GM18498 (cell line): ENCODE measurements at regions not wholly inside any gene's neighbourhood (a gene's known extent, or its start where the extent isn't known, plus 50 kb on each side); places are given as distances from the start of the nearest gene placed in this dataset.

Experiments used
- ATAC-seq: cut with Tn5 transposase; IDR thresholded peaks from one replicate; pipeline ENCODE4 v1.9.1; 2021; ENCODE audit warnings: mild to moderate bottlenecking, moderate library complexity; ENCODE audit not compliant: unreplicated experiment

DNA sequence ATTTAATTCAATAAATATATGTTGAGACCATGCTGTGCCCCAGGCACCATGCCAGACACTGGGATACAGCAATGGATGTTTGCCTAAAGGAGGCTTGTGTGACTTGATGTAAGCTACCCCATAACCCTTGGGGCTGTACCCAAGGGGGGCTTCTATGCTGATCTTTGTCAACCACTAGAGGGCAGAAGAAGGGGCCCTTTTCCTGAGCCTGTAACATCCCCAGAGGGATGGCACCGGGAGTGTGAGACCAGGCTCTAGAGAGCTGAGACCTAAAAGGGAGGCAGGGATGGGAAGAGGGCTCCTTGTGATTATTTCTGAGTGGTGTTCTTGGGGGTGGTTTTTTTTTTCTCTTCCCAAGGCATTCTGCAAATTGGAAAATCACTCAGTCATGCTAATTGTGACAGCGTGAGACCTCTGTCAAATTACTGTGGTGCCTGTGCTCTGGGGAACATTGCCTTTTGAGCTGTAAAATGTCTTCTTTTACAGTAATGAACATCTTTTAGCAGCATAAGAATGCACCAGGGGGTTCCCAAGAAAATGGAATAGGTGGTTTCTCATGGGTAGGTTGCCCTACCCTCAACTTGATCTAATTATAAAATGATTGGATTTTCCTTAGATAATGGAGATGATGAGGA lies 138.7 kb upstream of the SLC24A3 start:
- ATAC-seq: no peak

DNA sequence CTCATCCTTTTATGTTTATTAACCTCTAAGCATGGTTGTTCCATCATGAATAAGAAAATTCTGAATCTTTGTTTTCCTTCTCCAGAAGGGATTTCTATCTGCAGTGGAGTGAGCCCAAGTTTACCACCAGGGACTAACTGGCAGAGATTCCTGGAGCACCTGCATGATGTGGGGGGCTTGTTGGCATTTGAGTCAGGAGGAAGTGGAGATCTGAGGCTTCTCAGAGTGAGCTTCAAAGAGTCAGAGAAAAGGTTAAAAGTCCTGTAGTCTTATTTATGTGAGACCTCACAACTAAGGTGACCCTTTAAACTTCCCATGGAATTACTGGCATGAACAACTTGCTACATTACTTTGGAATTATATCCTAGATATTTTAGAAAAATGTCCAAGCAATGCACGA lies 138.1 kb upstream of the SLC24A3 start:
- no peak for ATAC-seq

DNA sequence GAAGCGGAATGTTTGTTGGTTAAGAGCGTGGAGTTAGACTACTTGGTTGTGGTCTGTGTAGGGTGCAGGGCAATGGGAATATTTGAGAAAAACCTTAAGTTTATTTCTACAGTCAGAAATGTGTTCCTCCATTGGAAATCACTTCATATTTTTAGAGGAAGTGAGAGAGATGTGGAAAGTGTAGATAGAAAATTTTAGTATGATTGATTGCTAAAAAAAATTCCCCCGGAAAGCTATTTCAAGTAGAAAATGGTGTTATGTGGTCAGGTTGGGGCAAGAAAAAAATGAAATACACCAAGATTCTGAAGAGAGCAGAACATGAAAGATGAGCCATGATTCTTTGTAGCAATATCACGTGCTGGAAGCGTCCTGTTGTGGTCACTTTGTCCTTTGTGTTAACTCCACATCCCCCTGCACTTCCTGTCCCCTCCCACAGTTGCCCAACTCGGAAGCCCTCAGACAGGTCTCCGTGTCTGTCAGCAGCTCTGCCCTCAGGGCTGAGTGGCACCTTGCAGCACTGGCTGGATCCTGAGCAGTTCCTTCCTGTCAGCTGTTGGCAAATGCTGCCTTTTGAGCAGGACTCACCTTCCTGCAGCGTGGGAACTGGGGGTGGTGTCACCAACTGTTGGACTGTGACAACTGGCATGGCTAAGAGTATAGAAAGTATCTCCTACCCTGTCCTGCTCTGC lies 137.5 kb upstream of the SLC24A3 start:
- peak; percentile 67 for ATAC-seq

DNA sequence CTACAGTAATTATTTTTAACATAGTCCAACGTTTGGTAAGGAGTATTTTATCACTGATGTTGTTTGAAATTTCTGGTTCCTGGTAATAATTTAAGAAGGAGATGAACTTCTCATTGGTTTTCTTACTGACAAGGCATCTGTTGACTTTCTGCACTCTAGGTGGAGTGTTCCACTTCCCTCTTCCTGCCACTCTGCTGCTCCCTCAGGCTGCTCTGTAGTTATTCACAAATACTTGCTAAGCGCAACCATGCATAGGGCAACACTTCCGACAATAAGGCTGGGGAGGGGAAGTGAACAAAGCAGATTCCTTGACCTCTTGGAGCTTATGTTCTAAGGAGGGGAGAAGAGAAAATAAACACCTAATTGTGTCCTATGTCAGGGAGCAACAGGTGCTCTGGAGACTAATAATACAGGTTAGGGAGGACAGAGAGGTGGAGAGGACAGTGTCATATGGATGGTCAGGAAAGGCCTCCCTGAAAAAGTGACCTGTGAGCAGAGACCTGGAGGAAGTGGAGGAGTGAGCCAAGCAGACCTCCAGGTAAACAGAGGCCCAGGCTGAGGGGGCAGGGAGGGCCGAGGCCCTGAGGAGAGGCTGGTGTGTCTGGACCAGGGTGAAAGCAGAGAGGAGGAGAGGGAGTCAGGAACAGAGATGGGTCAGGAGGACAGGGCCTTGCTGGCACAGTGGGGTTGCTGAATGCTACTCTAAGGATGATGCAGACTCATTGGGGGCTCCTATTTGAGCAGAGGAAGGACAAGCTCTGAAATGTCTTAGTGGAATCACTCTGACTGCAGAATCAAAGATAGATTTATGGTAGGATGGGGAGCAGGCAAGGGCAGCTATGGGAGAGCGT lies 134.8 kb upstream of the SLC24A3 start:
- no peak for ATAC-seq

DNA sequence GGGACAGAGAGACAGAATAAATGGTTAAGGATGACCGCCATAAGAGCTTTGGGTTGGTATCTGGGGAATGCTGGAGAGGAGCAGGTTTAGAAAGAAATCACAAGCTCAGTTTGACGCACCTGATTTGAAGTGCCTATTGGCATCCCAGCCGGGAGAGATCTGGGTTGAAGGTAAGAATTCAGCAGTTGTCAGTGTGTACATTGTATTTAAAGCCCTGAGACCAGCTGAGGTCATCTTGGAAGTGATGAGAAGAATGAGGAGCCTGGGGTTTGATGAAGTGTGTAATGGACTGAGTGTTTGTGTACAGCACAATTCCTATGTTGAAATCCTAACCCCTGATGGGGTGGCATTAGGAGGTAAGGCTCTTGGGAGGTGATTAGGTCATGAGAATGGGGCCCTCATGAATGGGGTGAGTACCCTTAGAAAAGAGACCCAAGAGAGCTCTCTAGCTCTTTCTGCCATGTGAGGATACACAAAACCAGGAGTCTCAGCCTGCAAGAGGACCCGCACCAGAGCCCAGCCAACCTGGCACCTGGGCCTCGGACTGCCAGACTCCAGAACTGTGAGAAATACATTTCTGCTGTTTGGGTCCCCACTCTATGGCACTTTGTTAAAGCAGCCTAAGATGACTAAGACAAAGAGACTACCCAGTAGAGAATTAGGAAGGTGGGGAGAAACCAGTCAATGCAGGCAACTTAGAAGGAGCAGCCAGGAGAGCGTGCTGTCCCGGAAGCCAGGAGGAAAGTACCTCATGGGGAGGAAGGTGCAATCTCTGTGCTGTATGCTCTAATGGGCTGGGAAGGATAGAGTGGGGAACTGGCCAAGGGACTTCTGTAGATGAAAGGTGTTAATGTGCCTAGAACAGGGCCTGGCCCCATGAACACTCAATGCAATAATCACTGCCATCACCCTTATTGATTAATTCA lies 133.7 kb upstream of the SLC24A3 start:
- ATAC-seq: no peak

DNA sequence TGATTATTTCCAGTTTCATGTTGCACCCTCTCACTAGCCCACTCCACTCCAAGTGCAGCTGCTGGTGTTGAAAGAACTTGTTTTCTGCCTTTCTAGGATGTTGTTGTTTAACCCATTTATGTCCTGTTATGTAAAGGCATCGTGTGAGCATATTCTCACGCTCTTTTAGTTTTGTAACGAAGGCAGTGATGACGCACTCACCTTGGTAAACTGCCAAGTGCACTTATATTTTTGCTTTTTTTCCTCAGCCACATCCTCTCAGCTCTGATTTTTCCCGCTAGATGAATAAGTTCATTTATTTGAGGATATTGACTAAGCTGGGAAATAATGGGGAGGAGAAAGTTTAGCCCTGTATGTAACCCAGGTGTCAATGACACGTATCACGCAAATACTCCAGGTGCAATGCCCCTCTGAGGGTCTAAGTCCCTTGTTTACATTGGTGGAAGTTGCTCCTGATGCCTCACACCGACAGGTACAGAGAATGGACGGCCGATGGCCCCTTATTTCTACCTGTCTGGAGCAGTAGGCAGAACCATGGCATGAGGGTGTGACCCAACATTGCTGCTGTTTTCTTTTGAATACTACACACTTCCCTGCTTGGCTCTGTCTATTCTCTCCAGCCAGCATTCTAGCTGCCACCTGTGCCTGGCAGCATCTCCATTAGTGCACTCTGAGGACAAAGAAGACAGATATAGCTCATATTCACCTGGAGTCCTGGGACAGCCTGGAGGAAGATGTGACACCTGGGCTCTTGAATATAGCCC lies 132.7 kb upstream of the SLC24A3 start:
- no peak for ATAC-seq

- no peak for ATAC-seq
Measured at GRCh38 chr20:19081937-19082336, 130.5 kb upstream of the SLC24A3 start.

- ATAC-seq: no peak
Measured at GRCh38 chr20:19083136-19083621, 129.3 kb upstream of the SLC24A3 start.

DNA sequence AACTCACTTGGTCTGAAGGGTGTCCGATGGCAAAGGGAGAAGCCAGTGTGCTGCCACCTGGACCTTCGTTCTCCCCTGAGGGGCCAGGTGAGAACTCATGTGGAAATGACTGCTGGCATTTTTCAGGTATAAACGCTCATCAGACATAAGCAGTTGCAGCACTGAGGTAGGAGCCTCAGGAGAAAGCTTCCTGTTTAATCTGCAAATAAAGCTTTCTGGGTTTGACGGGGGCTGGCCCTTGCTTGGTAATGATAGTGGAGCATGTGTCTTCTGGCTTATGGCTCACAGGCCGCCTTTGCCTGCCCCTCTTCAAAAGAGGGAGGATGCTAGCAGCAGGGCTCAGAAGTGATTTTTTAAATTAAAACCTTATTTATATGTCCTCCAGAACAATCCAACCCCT lies 122.1 kb upstream of the SLC24A3 start:
- ATAC-seq: no peak

GRCh38 chr20:19094959-19095541 lies 117.4 kb upstream of the SLC24A3 start:
- ATAC-seq: no peak

GRCh38 chr20:19095762-19096161 lies 116.7 kb upstream of the SLC24A3 start:
- ATAC-seq: no peak

- ATAC-seq: no peak
Measured at GRCh38 chr20:19096843-19097242, 115.6 kb upstream of the SLC24A3 start.

DNA sequence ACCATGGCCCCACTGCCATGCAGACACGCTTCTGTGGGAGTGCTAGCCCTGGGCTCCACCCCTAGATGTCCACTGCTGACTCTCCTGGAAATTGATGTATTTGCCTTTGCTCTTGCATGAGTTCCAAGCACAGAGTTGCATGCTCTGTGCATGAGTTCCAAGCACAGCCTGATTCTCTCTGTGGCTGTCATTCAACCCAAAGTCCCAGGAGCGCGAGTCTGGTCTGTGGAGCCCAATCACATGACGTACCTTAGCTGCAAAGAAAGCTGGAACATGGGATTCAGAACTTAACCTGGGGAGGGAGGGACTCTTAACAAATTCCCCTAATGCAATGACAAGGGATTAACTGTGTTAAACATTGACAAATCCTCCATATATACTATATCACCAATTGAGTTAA lies 114.3 kb upstream of the SLC24A3 start:
- ATAC-seq: no peak

DNA sequence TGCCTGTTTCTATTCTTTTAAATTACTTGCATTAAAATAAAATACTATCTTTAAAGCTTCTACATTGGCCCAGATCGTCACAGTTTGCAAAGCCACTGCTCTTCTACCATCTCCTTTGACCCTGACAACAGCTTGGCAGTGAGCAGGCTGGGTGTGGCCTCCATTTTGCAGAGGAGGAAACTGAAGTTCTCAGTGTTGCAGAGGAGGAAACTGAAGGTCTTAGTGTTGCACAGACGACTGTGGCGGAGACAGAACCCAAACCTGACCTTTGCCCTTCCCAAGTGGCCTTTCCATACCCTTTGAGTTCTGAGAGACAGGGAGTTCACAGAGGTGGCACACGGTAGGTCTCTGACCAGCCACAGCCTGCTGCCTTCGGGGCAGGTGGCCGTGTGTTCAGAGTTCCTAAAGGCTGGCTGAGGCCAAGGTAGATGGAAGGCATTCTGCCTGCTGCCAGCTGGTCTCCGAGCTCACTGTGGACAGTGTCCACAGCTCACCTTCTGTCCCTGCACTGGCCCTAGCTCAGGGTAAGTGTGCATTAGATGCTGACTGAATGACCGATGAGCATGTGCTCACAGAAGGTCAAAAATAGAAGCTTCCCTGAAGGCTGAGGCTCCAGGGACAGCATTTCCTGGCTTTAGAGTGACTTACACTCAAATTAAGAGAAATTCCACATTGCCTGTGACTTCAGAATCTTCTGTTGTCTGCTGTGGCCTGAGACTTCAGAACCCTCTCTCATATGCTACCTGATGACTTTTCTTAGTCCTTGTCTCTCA lies 113.5 kb upstream of the SLC24A3 start:
- ATAC-seq: no peak

DNA sequence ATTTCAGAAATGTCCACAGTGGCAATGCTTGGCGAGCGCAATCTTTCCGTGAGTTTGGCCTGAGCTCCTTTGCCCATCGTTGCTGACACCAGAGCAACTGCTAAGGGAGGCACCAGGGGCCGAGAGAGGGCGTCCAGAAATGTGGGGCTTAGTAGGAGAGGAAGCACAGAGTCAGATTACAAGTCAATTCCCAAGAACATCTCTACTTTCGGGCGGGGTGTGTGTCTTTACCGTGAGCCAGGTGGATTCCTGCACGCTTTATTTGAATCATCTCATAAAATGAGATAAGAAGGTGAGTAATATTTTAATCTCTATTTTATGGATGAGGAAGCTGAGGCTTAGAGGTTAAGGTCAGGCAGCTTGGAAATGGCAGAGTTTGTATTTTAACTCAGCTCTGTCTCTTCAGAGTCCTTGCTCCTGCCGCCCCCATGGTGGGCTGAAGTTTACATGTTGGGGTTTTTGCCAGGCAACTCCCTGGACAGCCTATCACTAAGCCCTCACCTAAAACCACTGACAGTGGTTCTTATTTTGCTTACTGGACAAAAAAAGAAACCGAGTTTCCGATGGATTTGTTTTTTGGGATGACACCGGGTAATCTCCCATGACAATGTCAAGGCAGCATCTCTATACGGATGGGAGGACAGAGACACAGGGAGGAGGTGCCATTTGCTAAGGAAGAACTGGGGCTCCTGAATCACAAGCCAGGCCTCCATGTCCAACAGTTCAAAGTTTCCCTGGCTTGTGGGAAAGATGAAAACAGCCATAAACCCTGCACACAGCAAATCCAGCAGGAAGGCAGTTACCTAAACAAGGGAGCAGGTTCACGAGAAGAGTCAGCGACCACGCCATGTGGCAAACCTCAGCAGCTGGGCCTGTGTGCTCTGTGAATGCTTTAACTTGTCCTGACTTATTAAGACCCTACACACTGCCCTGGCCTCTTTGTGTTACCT lies 112.6 kb upstream of the SLC24A3 start:
- no peak for ATAC-seq

DNA sequence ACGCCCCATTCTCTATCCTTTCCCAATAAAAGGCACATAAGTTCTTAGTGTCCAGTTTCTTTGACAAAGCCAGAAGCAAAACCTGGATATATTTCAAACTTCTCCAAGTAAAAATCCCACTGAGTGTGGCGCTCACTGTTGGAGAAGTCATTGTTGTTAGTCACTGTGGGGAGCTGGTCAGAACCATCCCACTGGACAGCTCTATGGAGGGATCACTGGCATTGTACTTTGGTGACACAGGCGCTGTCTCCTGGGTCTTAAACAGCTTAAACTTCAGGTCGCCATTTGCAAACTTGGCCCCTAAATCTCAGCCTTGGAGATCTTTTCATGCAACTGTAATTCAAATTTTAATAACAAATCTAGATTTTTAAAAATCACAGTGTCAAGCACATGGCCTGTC lies 111.5 kb upstream of the SLC24A3 start:
- no peak for ATAC-seq

GRCh38 chr20:19104186-19104585 lies 108.3 kb upstream of the SLC24A3 start:
- ATAC-seq: no peak

DNA sequence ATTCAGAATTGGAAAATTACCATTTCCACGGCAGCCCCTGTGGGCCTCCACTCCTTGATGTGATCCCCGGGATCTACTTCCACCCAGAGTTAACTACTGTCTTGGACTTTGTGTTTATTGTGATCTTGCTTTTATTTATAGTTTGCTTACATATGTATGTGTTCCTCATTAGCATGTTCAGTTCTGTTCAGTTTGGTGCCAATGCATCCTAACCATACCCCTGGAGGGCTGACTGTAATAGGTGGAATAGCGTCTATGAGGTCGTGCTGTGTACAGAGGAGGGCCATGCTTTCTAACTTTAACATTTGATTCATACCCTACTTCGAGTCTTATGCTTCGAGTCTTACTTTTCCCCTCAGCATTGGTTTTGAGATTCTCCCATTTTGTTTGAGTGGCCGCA lies 104.3 kb upstream of the SLC24A3 start:
- no peak for ATAC-seq
